IMR-90 (cell line): ENCODE measurements at regions not wholly inside any gene's neighbourhood (a gene's known extent, or its start where the extent isn't known, plus 50 kb on each side); places are given as distances from the start of the nearest gene placed in this dataset.

ENCODE experiments used
- ATAC-seq: fragments of 200-7000 bp; cut with Tn5 transposase; 2 replicates; pipeline ENCODE4 v1.9.1; 2020; ENCODE audit warnings: low read depth, mild to moderate bottlenecking, moderate library complexity
- BruUV-seq: library from RNA; stranded (reverse); fragments of 400-500 nt; replicated peaks from 2 replicates; lab custom pipeline; 2021; lab: Mats Ljungman, UMichigan
- CTCF ChIA-PET: fragments of 300-600 bp; formaldehyde crosslinking; extraction: SDS; loops from one replicate; lab custom pipeline; 2021; ENCODE audit warnings: antibody characterized with exemption; lab: Yijun Ruan, JAX
- POLR2A ChIA-PET: fragments of 300-600 bp; sonication (Branson Sonifier 250); formaldehyde crosslinking; loops from one replicate; lab custom pipeline; 2022; ENCODE audit warnings: antibody characterized with exemption; ENCODE audit not compliant: unreplicated experiment; lab: Charles Lee
- DNase-seq: peaks from one replicate; pipeline ENCODE4 v3.0.0; 2013
- H2AFZ ChIP-seq: replicated peaks from 2 replicates; pipeline ENCODE3; 2013; ENCODE audit warnings: low read length, mild to moderate bottlenecking; ENCODE audit not compliant: poor library complexity
- H2AK5ac ChIP-seq: 2 replicates; pipeline ENCODE4 v1.6.1; 2013; ENCODE audit warnings: low read depth, low read length, inconsistent platforms
- H2AK9ac ChIP-seq: replicated peaks from 2 replicates; pipeline ENCODE3; 2013; ENCODE audit warnings: mild to moderate bottlenecking, low read depth, low read length, moderate library complexity; ENCODE audit not compliant: poor library complexity
- H2BK120ac ChIP-seq: 2 replicates; pipeline ENCODE4 v1.6.1; 2013; ENCODE audit warnings: low read depth, low read length, inconsistent platforms
- H2BK15ac ChIP-seq: 3 replicates; pipeline ENCODE4 v1.6.1; 2013; ENCODE audit warnings: low read depth, low read length, inconsistent platforms
- H2BK20ac ChIP-seq: 2 replicates; pipeline ENCODE4 v1.6.1; 2013; ENCODE audit warnings: low read depth, mild to moderate bottlenecking, inconsistent platforms, low read length, moderate library complexity
- H2BK5ac ChIP-seq: 2 replicates; pipeline ENCODE4 v1.6.1; 2013; ENCODE audit warnings: mild to moderate bottlenecking, low read depth, low read length, inconsistent platforms; ENCODE audit not compliant: poor library complexity, severe bottlenecking
- H3K14ac ChIP-seq: replicated peaks from 2 replicates; pipeline ENCODE4 v1.6.1; 2013; ENCODE audit warnings: low read depth, low read length, inconsistent platforms
- H3K18ac ChIP-seq: 2 replicates; pipeline ENCODE4 v1.6.1; 2013; ENCODE audit warnings: low read depth, low read length, control low read depth
- H3K23ac ChIP-seq: 2 replicates; pipeline ENCODE4 v1.6.1; 2013; ENCODE audit warnings: low read depth, low read length, inconsistent platforms
- H3K27ac ChIP-seq: 2 replicates; pipeline ENCODE4 v1.5.1; 2013; ENCODE audit warnings: mild to moderate bottlenecking, control low read depth, low read length; ENCODE audit not compliant: insufficient read depth
- H3K27me3 ChIP-seq: 2 replicates; pipeline ENCODE4 v1.6.1; 2013; ENCODE audit warnings: low read length; ENCODE audit not compliant: control insufficient read depth, insufficient read depth
- H3K36me3 ChIP-seq: 2 replicates; pipeline ENCODE4 v1.6.1; 2013; ENCODE audit warnings: low read length, mixed read lengths; ENCODE audit not compliant: control insufficient read depth, insufficient read depth
- H3K4ac ChIP-seq: 2 replicates; pipeline ENCODE4 v1.6.1; 2013; ENCODE audit warnings: low read depth, low read length, inconsistent platforms
- H3K4me1 ChIP-seq: 2 replicates; pipeline ENCODE4 v1.6.1; 2013; ENCODE audit warnings: low read length, mixed read lengths; ENCODE audit not compliant: control insufficient read depth, insufficient read depth
- H3K4me2 ChIP-seq: 2 replicates; pipeline ENCODE4 v1.6.1; 2013; ENCODE audit warnings: low read depth, mild to moderate bottlenecking, control low read depth, low read length, moderate library complexity
- H3K4me3 ChIP-seq: 2 replicates; pipeline ENCODE4 v1.5.1; 2013; ENCODE audit warnings: low read depth, mild to moderate bottlenecking, control low read depth, low read length, moderate library complexity; ENCODE audit not compliant: insufficient read depth
- H3K56ac ChIP-seq: 2 replicates; pipeline ENCODE4 v1.6.1; 2013; ENCODE audit warnings: low read length, inconsistent platforms; ENCODE audit not compliant: insufficient read depth; ENCODE audit errors: extremely low read depth
- H3K79me1 ChIP-seq, 2 experiments: 2 replicates each; pipeline ENCODE4 v1.6.1; 2013; ENCODE audit warnings: low read length in 2 of 2, inconsistent platforms in 1 of 2, low read depth in 1 of 2
- H3K9ac ChIP-seq: 2 replicates; pipeline ENCODE4 v1.6.1; 2013; ENCODE audit warnings: low read depth, low read length, control low read depth
- H3K9me1 ChIP-seq: 2 replicates; pipeline ENCODE4 v1.6.1; 2013; ENCODE audit warnings: low read length, inconsistent platforms; ENCODE audit not compliant: insufficient read depth
- H3K9me3 ChIP-seq: 2 replicates; pipeline ENCODE4 v1.6.1; 2013; ENCODE audit warnings: low read length; ENCODE audit not compliant: control insufficient read depth, insufficient read depth
- H4K20me1 ChIP-seq: 2 replicates; pipeline ENCODE4 v1.6.1; 2013; ENCODE audit warnings: low read length, inconsistent platforms; ENCODE audit not compliant: insufficient read depth
- H4K5ac ChIP-seq: 2 replicates; pipeline ENCODE4 v1.6.1; 2013; ENCODE audit warnings: mild to moderate bottlenecking, low read depth, low read length, control low read depth
- H4K8ac ChIP-seq, 2 experiments: 2 replicates each; pipeline ENCODE4 v1.6.1; 2013; ENCODE audit warnings: low read depth in 2 of 2, low read length in 2 of 2, control low read depth in 1 of 2, inconsistent platforms in 1 of 2
- H4K91ac ChIP-seq: 2 replicates; pipeline ENCODE4 v1.6.1; 2013; ENCODE audit warnings: low read depth, low read length, inconsistent platforms; ENCODE audit not compliant: insufficient read depth
- BHLHE40 ChIP-seq: fragments of 150-350 bp; IDR thresholded peaks from 2 replicates; pipeline ENCODE4 v1.6.1; 2016; ENCODE audit warnings: mild to moderate bottlenecking, low read depth, low read length
- CEBPB ChIP-seq: IDR thresholded peaks from 2 replicates; pipeline ENCODE4 v1.6.1; 2012; ENCODE audit warnings: low read depth, low read length, improper control_type of control experiment
- CHD1 ChIP-seq: IDR thresholded peaks from 2 replicates; pipeline ENCODE4 v1.6.1; 2012; ENCODE audit warnings: low read depth, low read length, improper control_type of control experiment
- CTCF ChIP-seq: conservative IDR thresholded peaks from 2 replicates; pipeline ENCODE4 v1.5.1; 2012; ENCODE audit warnings: mild to moderate bottlenecking, low read depth, low read length, improper control_type of control experiment
- ELK1 ChIP-seq: fragments of 150-350 bp; IDR thresholded peaks from 2 replicates; pipeline ENCODE4 v1.6.1; 2016; ENCODE audit warnings: low read depth, mild to moderate bottlenecking, low read length, moderate library complexity, borderline replicate concordance
- FOS ChIP-seq: fragments of 150-350 bp; IDR thresholded peaks from 2 replicates; pipeline ENCODE4 v1.6.1; 2016; ENCODE audit warnings: low read depth, low read length
- MAFK ChIP-seq: IDR thresholded peaks from 2 replicates; pipeline ENCODE4 v1.6.1; 2012; ENCODE audit warnings: low read depth, low read length, improper control_type of control experiment
- MAZ ChIP-seq: IDR thresholded peaks from 2 replicates; pipeline ENCODE4 v1.6.1; 2012; ENCODE audit warnings: low read depth, mild to moderate bottlenecking, low read length, improper control_type of control experiment, moderate library complexity, borderline replicate concordance
- MXI1 ChIP-seq: IDR thresholded peaks from 2 replicates; pipeline ENCODE4 v1.6.1; 2012; ENCODE audit warnings: low read depth, mild to moderate bottlenecking, low read length, moderate library complexity, borderline replicate concordance
- NFE2L2 ChIP-seq: fragments of 150-350 bp; IDR thresholded peaks from 2 replicates; pipeline ENCODE4 v1.6.1; 2016; ENCODE audit warnings: low read depth, mild to moderate bottlenecking, low read length
- POLR2A ChIP-seq: IDR thresholded peaks from 2 replicates; pipeline ENCODE4 v1.6.1; 2012; ENCODE audit warnings: mild to moderate bottlenecking, low read depth, low read length
- RAD21 ChIP-seq: IDR thresholded peaks from 2 replicates; pipeline ENCODE4 v1.6.1; 2012; ENCODE audit warnings: low read length, improper control_type of control experiment
- RCOR1 ChIP-seq: IDR thresholded peaks from 2 replicates; pipeline ENCODE4 v1.6.1; 2012; ENCODE audit warnings: mild to moderate bottlenecking, low read length, improper control_type of control experiment; ENCODE audit not compliant: insufficient replicate concordance
- RFX5 ChIP-seq: IDR thresholded peaks from 2 replicates; pipeline ENCODE4 v1.8.0; 2012; ENCODE audit warnings: low read depth, mild to moderate bottlenecking, low read length, moderate library complexity
- SMC3 ChIP-seq: fragments of 150-350 bp; IDR thresholded peaks from 2 replicates; pipeline ENCODE4 v1.6.1; 2016; ENCODE audit warnings: low read depth, mild to moderate bottlenecking, antibody characterized with exemption, low read length, moderate library complexity
- USF2 ChIP-seq: fragments of 150-350 bp; IDR thresholded peaks from 2 replicates; pipeline ENCODE4 v1.6.1; 2017; ENCODE audit warnings: mild to moderate bottlenecking, antibody characterized with exemption, low read length, low read depth
- WGBS, 2 experiments: methylation state at CpG; one replicate each; pipeline versions ENCODE4 v1.1.5 to v1.1.7; 2013; ENCODE audit warnings: missing lambda C conversion rate in 2 of 2; ENCODE audit not compliant: insufficient read length in 1 of 2; ENCODE audit errors: extremely low coverage in 2 of 2; 5-methylcytosine and 5-hydroxymethylcytosine counted together
- dilution Hi-C: fragments of 300-500 bp; cut with HindIII; formaldehyde crosslinking; loops from one replicate; pipeline ENCODE4 v1.14.3; 2018; ENCODE audit warnings: low sequenced_read_pairs; ENCODE audit not compliant: unreplicated experiment
- in situ Hi-C: fragments of 300-500 bp; cut with MboI; formaldehyde crosslinking; loops from 3 replicates; pipeline ENCODE4 v1.14.3; 2019; ENCODE audit warnings: low sequenced_read_pairs, inconsistent platforms, mixed read lengths
- intact Hi-C: fragments of 100-400 bp; cut with micrococcal nuclease; formaldehyde crosslinking; loops from 2 replicates; pipeline ENCODE4 v1.10.0; 2022

GRCh38 chr12:67813456-67813904 lies 164.9 kb downstream of the DYRK2 start:
- peak; percentile 81 for DNase-seq
- H4K5ac ChIP-seq = no peak overlapping the region
- CTCF ChIA-PET = no interaction called here
- H2AK9ac ChIP-seq = no peak overlapping the region
- dilution Hi-C loops = no loop called here
- peak overlapping the region; percentile 75; the same call in 1 of the 2 replicates for H3K18ac ChIP-seq
- H3K56ac ChIP-seq = no peak overlapping the region
- H2BK15ac ChIP-seq = no peak overlapping the region
- H3K36me3 ChIP-seq = no peaks in the 10 kb centered on the region
- H3K4ac ChIP-seq = no peak overlapping the region
- no peak overlapping the region for H3K14ac ChIP-seq
- ATAC-seq = peak; percentile 80
- H3K79me1 ChIP-seq = no peaks in the 10 kb centered on the region
- no peak overlapping the region for H4K8ac ChIP-seq
- H2AFZ ChIP-seq = no peak overlapping the region
- intact Hi-C loops = loop anchor here (5.0 kb wide), 1 partner anchor 94 kb away; no protein-coding TSS in a partner anchor
- no peak overlapping the region for H2AK5ac ChIP-seq
- no TSS peak for BruUV-seq
- no peak overlapping the region for H3K4me3 ChIP-seq
- H4K91ac ChIP-seq = no peak overlapping the region
- H3K23ac ChIP-seq = no peak overlapping the region
- peak overlapping the region; percentile 88 for H2BK5ac ChIP-seq
- no peak overlapping the region for H2BK20ac ChIP-seq
- no peaks in the 10 kb centered on the region for H3K4me1 ChIP-seq
- POLR2A ChIA-PET = no interaction called here
- TF ChIP-seq CTCF (no peak), RFX5 (no peak), POLR2A (no peak), FOS (no peak), RAD21 (no peak), SMC3 (no peak), ELK1 (no peak), USF2 (no peak), RCOR1 (no peak), CEBPB (peak; percentile 85), MAFK (peak; percentile 71), BHLHE40 (no peak), CHD1 (no peak), MAZ (no peak), NFE2L2 (no peak), MXI1 (no peak)
- H3K9ac ChIP-seq = no peak overlapping the region
- H3K4me2 ChIP-seq = peak overlapping the region; percentile 56; the same call in 1 of the 2 replicates
- no peaks in the 10 kb centered on the region for H3K9me1 ChIP-seq
- no peaks in the 10 kb centered on the region for H4K20me1 ChIP-seq
- H3K27me3 ChIP-seq = no peaks in the 10 kb centered on the region
- in situ Hi-C loops = no loop called here
- H3K9me3 ChIP-seq = peaks cover 9% of the 10 kb centered on the region
- WGBS, 2 experiments = no CpG with 5 or more reads among the region's 4 CpGs
- H3K27ac ChIP-seq = no peak overlapping the region; the same call in 1 of the 2 replicates
- peak overlapping the region; percentile 25; the same call in 1 of the 2 replicates for H2BK120ac ChIP-seq
